T-helper 2 cell treated with Interferon-gamma antibody and Interleukin-4, amounts not matched to agents 5 μg/mL and 100 μg/mL, for 36 hours (primary cell): ENCODE measurements at regions not wholly inside any gene's neighbourhood (a gene's known extent, or its start where the extent isn't known, plus 50 kb on each side); places are given as distances from the start of the nearest gene placed in this dataset.
A peak's percentile ranks its signal among the peaks of the same experiment; 100 is the strongest.
"Not testable (repeated sequence)": the region's sequence is repeated elsewhere in the genome, so short reads cannot be mapped to it uniquely, and the experiment has no call there.

Source experiments
- DNase-seq: peaks from one replicate; pipeline ENCODE4 v3.0.0; 2021; ENCODE audit warnings: low spot score
- H3K27ac Mint-ChIP-seq: one replicate; pipeline ENCODE4 v1.8.0; 2021; ENCODE audit warnings: mild to moderate bottlenecking, mixed read lengths
- H3K27me3 Mint-ChIP-seq: one replicate; pipeline ENCODE4 v1.8.0; 2021; ENCODE audit warnings: low read depth, mixed read lengths
- H3K36me3 Mint-ChIP-seq: one replicate; pipeline ENCODE4 v1.8.0; 2021; ENCODE audit warnings: low read depth, mixed read lengths
- H3K4me1 Mint-ChIP-seq: one replicate; pipeline ENCODE4 v1.8.0; 2021; ENCODE audit warnings: low read depth, mixed read lengths
- H3K4me3 Mint-ChIP-seq: one replicate; pipeline ENCODE4 v1.8.0; 2022; ENCODE audit warnings: mild to moderate bottlenecking, moderate library complexity, mixed read lengths
- H3K9me3 Mint-ChIP-seq: one replicate; pipeline ENCODE4 v1.8.0; 2021; ENCODE audit warnings: mixed read lengths

DNA sequence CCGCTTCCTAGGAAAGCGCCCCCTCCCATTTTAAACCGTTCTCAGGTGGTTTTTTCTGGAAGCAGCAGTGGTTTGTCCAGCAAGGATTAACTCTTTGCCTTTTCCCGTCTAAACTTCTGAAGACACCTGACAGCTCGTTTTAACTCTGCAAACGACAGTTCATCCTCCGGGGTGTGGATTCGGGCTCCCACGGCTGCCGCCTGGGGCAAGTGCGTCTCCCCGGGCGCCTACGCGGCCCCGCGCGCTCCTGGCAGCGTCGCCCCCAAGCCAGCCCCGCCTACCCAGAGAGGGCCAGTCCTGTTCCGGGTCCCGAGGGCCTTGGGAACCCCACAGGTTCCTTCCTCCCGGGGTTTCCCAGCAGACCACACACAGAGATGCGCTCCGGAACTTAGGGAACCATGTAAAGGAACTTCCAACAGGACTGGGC, 54.4 kb downstream of the PRR18 start:
- Mint-ChIP-seq H3K9me3 (no peaks in the 10 kb centered on the region), H3K27ac (no peak overlapping the region), H3K27me3 (peaks cover 51% of the 10 kb centered on the region), H3K36me3 (peaks cover 3% of the 10 kb centered on the region), H3K4me3 (peak overlapping the region; percentile 69), H3K4me1 (peaks cover 33% of the 10 kb centered on the region)
- no peak for DNase-seq

DNA sequence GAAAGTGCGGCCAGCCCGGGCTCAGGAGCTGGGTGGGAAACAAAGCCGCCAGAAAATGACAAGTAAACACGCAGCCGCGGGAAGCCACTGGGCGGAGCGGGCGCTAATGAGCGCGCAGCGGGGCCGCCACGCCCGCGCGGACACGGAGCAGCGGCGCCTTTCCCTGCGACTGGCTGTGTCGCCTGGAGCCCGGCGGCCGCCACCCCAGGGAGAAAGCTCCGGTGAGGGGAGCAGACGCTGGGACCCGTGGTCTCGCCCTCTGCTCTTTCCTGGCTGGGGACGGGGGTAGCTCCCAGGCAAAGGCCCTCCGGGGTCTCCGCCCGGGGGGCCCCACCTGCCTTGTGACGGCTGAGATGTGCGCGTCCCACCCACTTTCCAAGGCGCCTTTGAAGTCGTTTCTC, 54.9 kb downstream of the PRR18 start:
- H3K9me3 Mint-ChIP-seq = no peaks in the 10 kb centered on the region
- peaks cover 55% of the 10 kb centered on the region for H3K27me3 Mint-ChIP-seq
- H3K4me1 Mint-ChIP-seq = peaks cover 28% of the 10 kb centered on the region
- no peak overlapping the region for H3K27ac Mint-ChIP-seq
- peaks cover 3% of the 10 kb centered on the region for H3K36me3 Mint-ChIP-seq
- DNase-seq = peak; percentile 28
- peak overlapping the region; percentile 82 for H3K4me3 Mint-ChIP-seq

DNA sequence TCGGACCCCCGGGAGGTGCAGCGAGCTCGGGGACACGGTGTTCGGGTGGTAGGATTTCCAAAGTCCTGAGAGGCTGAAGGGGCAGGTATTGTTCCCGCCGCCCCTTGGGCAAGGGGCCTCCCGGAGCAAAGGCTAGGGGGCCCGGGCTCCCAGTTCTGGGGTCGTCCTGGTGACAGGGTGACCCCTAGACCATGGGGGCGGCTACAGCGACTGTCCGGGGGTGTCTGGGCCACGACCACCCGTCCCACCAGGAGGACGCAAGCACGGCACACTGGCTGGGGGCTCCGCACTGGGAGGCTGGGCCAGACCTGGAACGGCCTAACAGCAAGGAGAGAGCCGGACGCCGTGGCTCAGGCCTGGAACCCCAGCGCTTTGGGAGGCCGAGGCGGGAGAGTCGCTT, 55.6 kb downstream of the PRR18 start:
- DNase-seq = no peak
- H3K4me1 Mint-ChIP-seq = peaks cover 21% of the 10 kb centered on the region
- no peak overlapping the region for H3K27ac Mint-ChIP-seq
- H3K9me3 Mint-ChIP-seq = no peaks in the 10 kb centered on the region
- no peak overlapping the region for H3K4me3 Mint-ChIP-seq
- H3K36me3 Mint-ChIP-seq = peaks cover 3% of the 10 kb centered on the region
- peaks cover 55% of the 10 kb centered on the region for H3K27me3 Mint-ChIP-seq

DNA sequence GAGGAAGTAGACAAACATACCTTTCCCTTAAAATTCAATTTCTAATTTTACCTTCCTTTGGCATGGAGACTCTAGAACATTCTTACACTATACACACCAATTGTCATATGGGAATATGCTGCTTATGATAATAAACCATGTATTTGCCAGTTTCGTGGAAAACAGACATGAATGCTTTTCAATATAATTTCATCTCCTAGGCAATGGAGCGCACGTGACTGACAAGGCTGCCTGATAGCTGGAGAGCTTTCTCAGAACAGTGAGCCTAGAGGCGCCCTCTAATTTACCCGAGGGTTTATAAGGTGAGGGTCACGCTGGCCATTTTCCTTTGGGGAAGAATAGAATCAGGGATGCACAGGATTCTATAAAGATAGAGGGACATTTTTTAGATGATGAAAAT, 56.5 kb downstream of the PRR18 start:
- Mint-ChIP-seq H3K9me3 (no peaks in the 10 kb centered on the region), H3K4me1 (peaks cover 22% of the 10 kb centered on the region), H3K27ac (no peak overlapping the region), H3K4me3 (peak overlapping the region; percentile 59), H3K36me3 (peaks cover 3% of the 10 kb centered on the region), H3K27me3 (peaks cover 52% of the 10 kb centered on the region)
- DNase-seq = no peak

DNA sequence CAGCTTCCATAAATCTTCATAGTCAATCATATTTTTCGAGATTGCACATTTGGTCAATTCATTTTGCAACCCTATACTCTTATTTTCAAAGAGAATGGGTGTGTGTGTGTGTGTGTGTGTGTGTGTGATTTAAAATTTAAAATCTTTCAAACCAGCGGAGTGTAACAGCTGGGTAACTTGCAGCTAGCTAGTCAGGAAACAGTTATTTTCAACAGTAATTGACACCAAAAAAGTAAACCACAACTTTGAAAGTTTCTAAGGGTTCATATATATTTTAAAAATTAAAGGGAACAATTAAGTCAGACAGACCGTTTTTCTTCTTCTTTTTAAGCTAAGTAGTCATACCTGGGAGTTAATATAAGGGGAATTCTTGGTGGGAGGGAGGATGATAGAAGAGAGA, 57.0 kb downstream of the PRR18 start:
- peak overlapping the region; percentile 59 for H3K4me3 Mint-ChIP-seq
- H3K36me3 Mint-ChIP-seq = peaks cover 3% of the 10 kb centered on the region
- DNase-seq = no peak
- no peaks in the 10 kb centered on the region for H3K9me3 Mint-ChIP-seq
- H3K27ac Mint-ChIP-seq = no peak overlapping the region
- H3K4me1 Mint-ChIP-seq = peaks cover 24% of the 10 kb centered on the region
- H3K27me3 Mint-ChIP-seq = peaks cover 48% of the 10 kb centered on the region

DNA sequence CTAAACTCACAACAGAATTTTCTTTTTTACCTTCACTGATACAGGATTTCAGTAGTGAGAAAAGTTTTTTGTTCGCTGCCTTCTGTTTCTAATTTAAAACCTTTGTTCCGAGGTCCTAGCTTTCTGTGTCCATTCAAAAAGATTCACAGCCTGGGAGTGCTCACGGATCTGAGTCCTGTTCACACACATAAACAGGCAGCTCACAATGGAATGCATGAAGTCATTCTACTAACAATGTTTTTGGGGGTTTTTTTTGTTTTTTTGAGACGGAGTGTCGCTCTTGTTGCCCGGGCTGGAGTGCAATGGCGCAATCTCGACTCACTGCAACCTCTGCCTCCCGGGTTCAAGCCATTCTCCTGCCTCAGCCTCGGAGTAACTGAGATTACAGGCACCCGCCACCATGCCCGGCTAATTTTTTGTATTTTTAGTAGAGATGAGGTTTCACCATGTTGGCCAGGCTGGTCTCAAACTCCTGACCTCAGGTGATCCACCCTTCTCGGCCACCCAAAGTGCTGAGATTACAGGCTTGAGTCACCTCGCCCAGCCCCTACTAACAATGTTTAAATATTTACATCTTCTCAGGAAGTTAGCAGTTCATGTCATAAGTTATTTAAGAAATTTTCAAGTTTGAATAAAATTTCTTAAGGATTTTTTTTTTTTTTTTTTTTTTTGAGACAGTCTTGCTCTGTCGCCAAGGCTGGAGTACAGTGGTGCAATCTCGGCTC, 59.0 kb downstream of the PRR18 start:
- peaks cover 36% of the 10 kb centered on the region for H3K27me3 Mint-ChIP-seq
- peaks cover 32% of the 10 kb centered on the region for H3K4me1 Mint-ChIP-seq
- H3K36me3 Mint-ChIP-seq, H3K27ac Mint-ChIP-seq, H3K9me3 Mint-ChIP-seq, DNase-seq, H3K4me3 Mint-ChIP-seq: not testable (repeated sequence)

DNA sequence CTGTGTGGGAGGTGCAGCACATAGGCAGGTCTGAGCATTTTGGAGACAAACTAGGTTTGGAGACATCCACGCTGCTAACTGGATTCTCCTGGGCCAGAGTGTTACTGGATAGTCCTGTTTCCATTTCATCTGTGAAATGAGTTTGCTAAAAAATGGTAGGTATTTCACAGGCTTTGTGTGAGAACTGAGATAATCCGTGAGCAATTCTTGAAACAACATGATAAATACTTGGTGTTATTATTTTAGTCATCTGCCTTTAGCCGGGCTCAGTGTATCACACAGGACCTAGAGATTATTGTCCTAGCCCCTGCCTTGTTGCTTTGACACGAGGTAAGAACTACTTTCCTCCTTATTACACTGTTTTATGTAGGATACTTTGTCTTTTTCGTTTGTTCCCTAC, 63.0 kb downstream of the PRR18 start:
- H3K4me3 Mint-ChIP-seq = peak overlapping the region; percentile 80
- H3K36me3 Mint-ChIP-seq = no peaks in the 10 kb centered on the region
- DNase-seq = no peak
- H3K4me1 Mint-ChIP-seq = peaks cover 27% of the 10 kb centered on the region
- H3K27ac Mint-ChIP-seq = no peak overlapping the region
- no peaks in the 10 kb centered on the region for H3K9me3 Mint-ChIP-seq
- peaks cover 25% of the 10 kb centered on the region for H3K27me3 Mint-ChIP-seq

DNA sequence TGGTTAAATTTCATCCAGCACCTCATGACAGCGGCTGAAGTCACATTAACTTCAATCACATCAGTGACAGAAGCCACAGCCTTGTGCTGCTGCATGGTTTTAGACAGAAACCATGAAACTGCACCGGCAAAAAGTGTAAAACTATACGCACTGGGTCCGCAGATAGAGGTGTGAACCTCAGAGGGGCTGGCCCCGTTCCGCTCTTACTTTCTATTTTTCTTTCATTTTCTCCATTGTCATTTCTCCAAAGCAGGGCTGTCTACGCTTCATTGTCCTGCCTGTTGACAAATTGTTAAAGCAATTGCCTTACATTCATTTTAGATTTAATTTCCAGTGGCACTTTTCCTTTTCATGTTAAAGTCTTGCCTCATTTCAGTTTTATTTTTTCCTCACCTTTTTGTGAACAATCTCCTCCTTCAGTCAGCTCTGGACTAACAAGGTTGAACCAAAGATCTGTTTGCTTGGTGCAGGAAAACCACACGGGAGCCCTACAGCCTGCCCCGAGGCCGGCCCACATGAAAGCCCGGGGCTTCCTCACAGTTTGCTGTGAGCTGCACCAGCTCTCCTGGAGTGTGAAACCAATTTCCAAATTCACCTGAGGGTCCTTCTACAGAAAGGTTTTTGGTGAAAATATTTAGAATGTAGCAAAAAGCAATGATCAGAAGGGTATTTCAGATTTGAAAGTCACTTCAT, 63.7 kb downstream of the PRR18 start:
- peak; percentile 29 for DNase-seq
- H3K36me3 Mint-ChIP-seq = no peaks in the 10 kb centered on the region
- peaks cover 27% of the 10 kb centered on the region for H3K4me1 Mint-ChIP-seq
- H3K27me3 Mint-ChIP-seq = peaks cover 24% of the 10 kb centered on the region
- H3K4me3 Mint-ChIP-seq = peak overlapping the region; percentile 80
- H3K27ac Mint-ChIP-seq = peak overlapping the region; percentile 89
- no peaks in the 10 kb centered on the region for H3K9me3 Mint-ChIP-seq

DNA sequence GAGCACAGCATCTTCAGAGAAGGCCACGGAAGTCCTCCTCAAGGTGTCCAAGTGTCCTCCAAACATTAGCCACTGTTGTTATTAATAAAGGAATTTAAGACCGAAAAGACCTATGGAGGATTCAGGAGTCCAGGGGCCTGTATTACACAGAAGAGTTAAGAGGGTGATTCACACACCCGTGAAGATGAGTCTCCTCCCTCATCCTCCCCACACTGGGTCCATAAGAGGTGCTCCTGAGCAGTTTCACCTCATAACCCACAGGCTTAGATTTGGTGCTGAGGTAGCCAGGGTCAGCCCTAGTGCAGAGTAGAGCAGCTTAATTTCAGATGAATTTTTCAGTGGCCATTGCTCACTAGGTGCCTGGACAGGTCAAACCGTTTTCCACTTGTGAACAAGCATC, 65.3 kb downstream of the PRR18 start:
- no peak for DNase-seq
- H3K27me3 Mint-ChIP-seq = peaks cover 34% of the 10 kb centered on the region
- peaks cover 29% of the 10 kb centered on the region for H3K4me1 Mint-ChIP-seq
- H3K4me3 Mint-ChIP-seq = no peak overlapping the region
- no peak overlapping the region for H3K27ac Mint-ChIP-seq
- no peaks in the 10 kb centered on the region for H3K36me3 Mint-ChIP-seq
- no peaks in the 10 kb centered on the region for H3K9me3 Mint-ChIP-seq

DNA sequence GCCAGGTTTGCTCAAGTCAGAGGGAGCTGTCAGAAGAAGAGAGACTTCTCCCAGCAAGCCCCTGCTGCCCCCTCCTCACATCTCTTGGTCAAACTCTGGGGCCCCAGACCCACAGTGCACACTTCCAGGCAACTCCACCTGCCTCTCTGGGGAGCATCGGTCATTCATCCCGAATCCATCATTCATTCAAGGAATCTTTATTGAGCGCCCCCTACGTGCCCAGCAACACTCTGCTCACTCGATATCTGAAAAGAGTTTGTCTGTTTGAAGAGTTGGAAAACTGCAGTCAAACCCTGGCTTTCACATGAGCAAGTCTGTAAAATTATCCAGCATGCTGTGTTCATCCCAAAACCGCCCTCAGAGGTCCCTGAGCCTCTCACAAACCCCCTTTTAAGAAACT, 66.2 kb downstream of the PRR18 start:
- Mint-ChIP-seq H3K4me3 (no peak overlapping the region), H3K9me3 (no peaks in the 10 kb centered on the region), H3K27me3 (peaks cover 38% of the 10 kb centered on the region), H3K36me3 (no peaks in the 10 kb centered on the region), H3K4me1 (peaks cover 30% of the 10 kb centered on the region), H3K27ac (no peak overlapping the region)
- no peak for DNase-seq

DNA sequence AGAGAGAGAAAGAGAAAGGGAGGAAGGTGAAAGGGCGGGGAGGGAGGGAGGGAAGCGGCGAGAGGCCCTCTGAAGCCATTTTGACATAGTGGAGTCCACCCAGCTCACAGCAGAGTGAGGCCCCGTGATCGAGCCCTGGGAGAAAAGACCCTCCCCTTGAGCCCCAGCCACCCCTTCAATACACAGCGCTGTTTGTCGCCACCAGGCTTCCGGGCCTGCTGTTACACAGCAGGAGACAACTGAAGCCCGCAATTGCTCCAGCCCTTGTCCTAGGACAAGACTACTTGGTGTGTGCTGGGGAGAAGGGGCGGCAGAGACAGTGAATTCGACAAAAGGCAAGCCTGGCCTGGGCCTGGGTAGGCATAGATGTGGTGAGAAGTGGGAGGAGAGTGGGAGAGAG, 67.3 kb downstream of the PRR18 start:
- no peak for DNase-seq
- Mint-ChIP-seq H3K4me3 (no peak overlapping the region), H3K9me3 (no peaks in the 10 kb centered on the region), H3K27ac (no peak overlapping the region), H3K36me3 (no peaks in the 10 kb centered on the region), H3K27me3 (peaks cover 41% of the 10 kb centered on the region), H3K4me1 (peaks cover 26% of the 10 kb centered on the region)

DNA sequence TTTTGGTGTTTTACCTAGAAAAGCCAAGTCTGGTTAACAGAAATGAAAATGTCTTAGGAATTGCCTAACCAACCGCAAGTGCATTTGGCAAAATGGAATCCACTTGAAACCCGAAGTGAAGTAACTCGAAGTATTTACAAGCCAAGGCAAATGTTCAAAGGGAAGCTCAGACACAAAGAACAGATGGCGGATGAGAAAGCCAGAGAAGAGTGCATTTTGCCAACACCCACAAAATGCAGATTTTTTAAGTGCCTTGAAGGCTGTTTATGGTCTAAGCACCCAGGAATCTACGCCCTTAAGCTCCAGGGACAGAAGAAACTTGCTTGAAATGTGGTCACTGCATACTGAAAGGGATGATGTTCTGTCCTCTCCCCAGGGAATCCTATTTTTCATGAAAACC, 70.0 kb upstream of the TBXT start:
- H3K36me3 Mint-ChIP-seq = no peaks in the 10 kb centered on the region
- H3K9me3 Mint-ChIP-seq = no peaks in the 10 kb centered on the region
- DNase-seq = no peak
- H3K27me3 Mint-ChIP-seq = peaks cover 52% of the 10 kb centered on the region
- H3K4me3 Mint-ChIP-seq = no peak overlapping the region
- H3K4me1 Mint-ChIP-seq = peaks cover 12% of the 10 kb centered on the region
- H3K27ac Mint-ChIP-seq = no peak overlapping the region

DNA sequence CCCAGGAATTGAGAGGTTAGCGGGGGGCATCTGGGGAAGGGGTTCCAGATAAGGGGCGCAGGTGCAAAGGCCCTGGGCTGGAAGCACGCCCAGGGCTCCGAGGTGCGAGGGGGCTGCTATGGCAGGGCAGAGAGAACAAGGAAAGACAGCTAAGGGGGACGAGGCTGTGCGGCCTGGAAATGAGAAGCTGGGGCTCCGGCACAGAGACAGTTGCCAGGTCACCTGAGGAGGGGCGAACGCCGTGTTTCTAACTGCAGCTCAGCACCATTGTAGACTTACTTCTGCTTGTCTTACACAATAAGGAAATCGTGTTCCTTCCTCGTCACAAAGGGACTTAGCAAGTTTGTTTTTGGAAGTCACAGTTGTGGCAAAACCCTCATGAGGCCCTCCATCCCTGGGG, 68.9 kb upstream of the TBXT start:
- Mint-ChIP-seq H3K27me3 (peaks cover 52% of the 10 kb centered on the region), H3K36me3 (no peaks in the 10 kb centered on the region), H3K27ac (no peak overlapping the region), H3K9me3 (no peaks in the 10 kb centered on the region), H3K4me1 (peaks cover 17% of the 10 kb centered on the region), H3K4me3 (no peak overlapping the region)
- no peak for DNase-seq

DNA sequence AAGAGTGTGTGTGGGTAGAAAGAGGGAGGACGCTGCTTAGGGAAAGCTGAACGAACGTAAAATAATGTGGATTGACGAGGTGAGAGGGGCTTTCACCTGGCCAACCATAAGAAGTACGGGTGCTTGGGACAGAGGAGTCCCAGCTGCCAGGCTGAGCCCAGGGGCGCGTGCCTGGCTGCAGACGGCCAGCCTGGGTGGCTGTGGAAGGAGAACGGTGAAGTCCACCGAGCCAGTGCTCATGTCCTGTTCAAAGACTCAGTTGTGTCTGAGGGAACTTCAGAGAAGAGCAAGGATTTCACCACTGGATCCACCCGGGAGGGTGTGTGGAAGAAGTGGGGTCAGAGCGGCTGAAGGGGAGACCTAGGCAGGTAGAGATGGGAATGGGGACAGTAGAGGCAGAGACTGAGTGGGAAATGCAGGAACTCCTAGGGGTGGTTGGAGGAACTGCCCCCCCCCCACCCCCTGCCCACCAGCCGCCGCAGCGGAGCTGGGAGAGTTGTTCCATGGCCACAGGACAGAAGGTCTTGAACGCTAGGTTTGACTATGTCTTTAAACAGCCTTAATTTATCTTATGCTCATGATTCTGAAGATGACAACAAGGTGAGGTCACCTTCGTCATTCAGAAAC, 68.1 kb upstream of the TBXT start:
- H3K27ac Mint-ChIP-seq = peak overlapping the region; percentile 79
- no peaks in the 10 kb centered on the region for H3K9me3 Mint-ChIP-seq
- H3K27me3 Mint-ChIP-seq = peaks cover 51% of the 10 kb centered on the region
- peaks cover 21% of the 10 kb centered on the region for H3K4me1 Mint-ChIP-seq
- no peaks in the 10 kb centered on the region for H3K36me3 Mint-ChIP-seq
- no peak for DNase-seq
- peak overlapping the region; percentile 76 for H3K4me3 Mint-ChIP-seq
